HG02870 (cell line): ENCODE measurements at regions not wholly inside any gene's neighbourhood (a gene's known extent, or its start where the extent isn't known, plus 50 kb on each side); places are given as distances from the start of the nearest gene placed in this dataset.

Source experiments
- ATAC-seq: cut with Tn5 transposase; IDR thresholded peaks from one replicate; pipeline ENCODE4 v1.9.1; 2021; ENCODE audit warnings: mild to moderate bottlenecking, moderate library complexity; ENCODE audit not compliant: unreplicated experiment

DNA sequence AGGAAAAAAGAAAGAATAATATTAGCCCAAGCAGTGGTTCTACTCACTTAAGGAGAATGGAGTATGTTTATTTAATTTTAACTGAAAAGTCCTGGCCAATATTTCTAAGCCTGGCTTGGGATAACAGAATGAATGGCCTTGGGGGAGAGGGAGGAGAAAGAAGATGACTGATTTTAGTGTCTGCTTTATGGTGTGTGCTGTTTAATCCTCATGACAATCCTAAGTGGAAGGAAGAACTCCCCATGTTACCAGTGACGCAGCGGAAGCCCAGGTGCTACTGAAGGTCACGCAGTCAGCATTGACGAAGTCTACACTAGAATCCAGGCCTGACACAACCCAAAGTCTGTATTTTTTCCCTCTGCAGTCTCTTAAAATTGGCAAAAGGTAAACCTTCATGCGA, 50.5 kb downstream of the PALM2AKAP2 start:
- ATAC-seq = no peak

DNA sequence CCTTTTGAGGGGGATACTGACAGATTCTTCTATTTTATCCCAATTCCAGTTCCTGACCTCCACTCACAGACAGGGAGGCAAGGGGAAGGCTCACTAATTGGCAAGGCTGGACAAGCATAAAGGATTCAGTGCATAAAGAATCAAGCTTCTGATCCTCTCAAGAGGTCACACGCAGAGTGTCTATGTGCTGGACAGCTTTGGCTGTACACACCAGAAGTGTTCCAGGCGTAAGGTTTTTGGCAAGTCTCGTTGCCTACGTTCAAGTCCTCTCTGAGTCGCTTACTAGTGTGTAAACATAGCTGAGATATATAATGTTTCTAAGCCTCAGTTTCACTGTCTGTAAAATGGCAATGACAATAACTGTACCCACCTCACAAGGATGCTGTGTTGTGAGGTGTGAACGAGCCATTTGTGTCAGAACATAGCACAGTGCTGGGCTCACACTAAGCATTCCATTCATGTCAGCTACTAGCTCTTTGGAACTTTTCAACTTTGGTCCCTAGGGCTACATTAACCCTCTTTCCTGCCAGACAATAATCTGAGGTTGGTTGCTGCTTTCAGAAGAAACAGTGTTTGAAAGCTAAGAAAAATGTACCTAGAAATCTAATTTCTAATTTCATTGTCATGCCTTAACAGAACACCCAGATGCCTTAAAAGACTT, 52.1 kb downstream of the PALM2AKAP2 start:
- no peak for ATAC-seq

DNA sequence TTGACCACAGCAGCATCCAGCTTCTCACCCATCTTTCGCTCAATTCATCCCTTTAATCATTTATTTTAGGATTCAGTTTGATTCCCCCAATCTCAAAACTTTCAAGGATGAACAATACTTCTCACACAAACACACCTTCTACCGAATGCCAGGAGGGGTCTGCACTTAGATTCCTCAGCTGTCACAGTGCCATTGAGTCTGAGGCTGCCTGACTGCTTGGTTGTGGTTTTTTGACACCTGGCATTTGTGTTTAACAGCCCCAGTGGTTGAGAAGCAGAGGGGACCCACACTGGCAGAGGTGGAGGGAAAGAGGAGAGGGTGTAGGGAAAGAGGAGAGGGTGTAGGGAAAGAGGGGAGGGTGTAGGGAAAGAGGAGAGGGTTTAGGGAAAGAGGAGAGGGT, 54.9 kb downstream of the PALM2AKAP2 start:
- ATAC-seq = no peak

- no peak for ATAC-seq
Measured at GRCh38 chr9:109843641-109844040, 63.6 kb downstream of the PALM2AKAP2 start.

GRCh38 chr9:109845226-109845625, 65.2 kb downstream of the PALM2AKAP2 start:
- ATAC-seq = no peak

DNA sequence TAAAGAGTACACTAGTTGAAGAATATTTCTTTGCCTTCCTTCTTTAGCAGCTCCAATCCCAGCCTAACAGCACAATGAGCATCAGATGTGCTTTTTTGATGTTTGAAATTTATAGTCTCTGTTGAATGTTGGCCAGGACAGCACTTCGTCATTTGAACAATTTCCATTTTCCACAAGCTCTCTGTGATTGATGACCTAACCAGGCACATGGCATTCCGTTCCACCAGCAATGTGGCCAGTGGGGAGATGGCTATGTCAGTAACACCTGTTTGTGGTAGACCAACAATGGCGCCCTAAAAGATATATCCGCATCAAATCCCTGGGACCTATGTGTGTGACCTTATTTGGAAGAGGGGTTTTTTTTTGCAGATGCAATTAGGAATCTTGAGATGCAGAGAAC, 66.8 kb downstream of the PALM2AKAP2 start:
- ATAC-seq = no peak

GRCh38 chr9:109852556-109852955, 72.6 kb downstream of the PALM2AKAP2 start:
- ATAC-seq = no peak

GRCh38 chr9:109855540-109855939, 75.5 kb downstream of the PALM2AKAP2 start:
- ATAC-seq = no peak

DNA sequence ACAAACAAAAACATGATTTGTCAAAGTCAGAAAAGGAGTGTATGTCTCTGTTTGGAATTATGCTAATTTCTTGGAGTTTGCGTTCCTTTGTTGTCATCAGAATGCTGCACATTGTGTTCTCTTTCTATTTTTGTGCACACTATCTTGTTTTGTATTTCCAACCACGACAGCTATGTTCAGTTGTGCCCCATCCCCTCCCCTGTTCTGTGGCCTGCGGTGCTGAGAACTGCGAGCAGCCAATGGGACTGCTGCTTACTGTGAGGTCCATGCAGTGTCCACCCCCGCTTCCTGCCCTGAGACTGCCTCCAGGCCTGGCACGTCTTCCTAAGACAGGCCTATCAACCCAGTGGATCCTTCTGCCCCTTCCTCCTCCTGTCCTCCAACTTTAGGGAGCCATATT, 76.8 kb downstream of the PALM2AKAP2 start:
- no peak for ATAC-seq

- ATAC-seq = no peak
Measured at GRCh38 chr9:109857336-109857735, 77.3 kb downstream of the PALM2AKAP2 start.

GRCh38 chr9:109859447-109859846, 79.4 kb downstream of the PALM2AKAP2 start:
- ATAC-seq = no peak

- no peak for ATAC-seq
Measured at GRCh38 chr9:109860521-109860920, 80.5 kb downstream of the PALM2AKAP2 start.

DNA sequence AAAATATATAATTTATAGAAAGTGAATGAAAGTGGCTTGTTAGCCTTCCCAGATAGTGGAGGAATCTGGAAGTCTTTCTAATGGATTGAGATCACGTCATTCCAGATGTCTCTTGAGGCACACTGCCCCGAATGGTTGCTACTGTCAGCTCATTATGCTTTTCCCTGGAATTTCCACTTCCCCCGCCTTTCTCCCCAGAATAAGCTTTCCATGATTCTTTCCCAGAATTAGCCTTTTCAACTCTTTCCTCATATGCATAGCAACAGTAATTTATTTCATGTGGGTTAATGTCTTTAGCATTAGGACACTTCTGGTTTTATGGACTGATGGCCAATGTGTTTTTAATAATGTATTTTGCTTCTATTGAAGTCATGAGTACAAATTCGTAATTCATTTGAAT, 81.5 kb downstream of the PALM2AKAP2 start:
- no peak for ATAC-seq

- ATAC-seq = no peak
Measured at GRCh38 chr9:109861918-109862317, 81.9 kb downstream of the PALM2AKAP2 start.

DNA sequence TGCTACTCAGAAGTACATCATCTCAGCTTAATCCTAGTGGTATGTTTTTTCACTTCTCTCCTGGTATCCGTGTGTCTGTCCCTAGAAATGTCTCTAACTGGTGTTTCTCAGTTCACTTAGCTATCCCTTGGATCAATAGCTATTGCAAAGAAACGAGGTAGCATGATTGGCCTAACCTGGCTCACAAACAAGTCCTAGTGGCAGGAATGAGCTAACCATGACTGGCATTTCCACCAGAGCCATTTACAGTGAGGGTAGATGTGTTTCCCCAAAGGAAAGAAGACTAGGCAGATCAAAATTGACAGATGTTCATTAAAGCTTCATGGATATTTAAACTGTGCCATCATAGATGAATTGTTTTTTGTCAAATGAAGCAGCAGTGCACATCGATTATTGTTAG, 82.5 kb downstream of the PALM2AKAP2 start:
- ATAC-seq = no peak

- no peak for ATAC-seq
Measured at GRCh38 chr9:109863961-109864360, 84.0 kb downstream of the PALM2AKAP2 start.

DNA sequence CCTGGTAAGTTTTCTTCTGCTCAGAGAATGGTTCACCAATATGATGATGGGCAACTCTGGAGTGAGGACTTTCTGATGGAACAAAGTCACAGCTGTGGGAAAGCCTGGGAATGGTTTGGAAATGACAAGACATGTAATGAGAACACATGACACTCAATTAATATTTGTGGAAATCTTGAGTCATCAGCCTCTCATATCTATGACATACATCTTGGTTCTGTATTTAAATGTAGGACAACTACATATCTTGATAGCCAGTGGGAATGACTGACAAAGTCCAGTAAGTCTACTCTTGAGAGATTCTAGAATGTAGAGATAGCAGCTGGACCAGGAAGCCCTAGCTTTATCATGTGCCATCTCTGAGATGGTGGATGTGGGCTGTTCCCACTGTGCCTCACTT, 85.5 kb downstream of the PALM2AKAP2 start:
- ATAC-seq = no peak

GRCh38 chr9:109868207-109868606, 88.2 kb downstream of the PALM2AKAP2 start:
- ATAC-seq = no peak

DNA sequence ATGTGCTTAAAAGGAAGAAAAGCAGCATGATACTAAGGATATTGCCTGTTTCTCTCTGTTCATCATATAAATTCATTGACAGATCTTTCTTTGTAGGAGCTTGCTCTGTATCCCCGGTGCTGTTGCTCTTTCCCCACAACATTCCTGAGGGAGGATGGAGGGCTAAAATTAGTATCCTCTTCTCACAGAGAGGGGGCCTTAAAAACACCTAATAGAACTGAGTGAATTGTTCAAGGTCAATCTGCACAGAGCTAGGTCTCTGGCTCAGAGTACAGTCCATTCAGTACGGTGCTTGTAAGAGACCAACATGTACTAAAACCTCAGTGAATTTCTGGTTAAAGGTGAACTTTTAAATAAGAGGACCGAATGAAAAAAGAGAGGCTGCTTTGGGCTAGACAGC, 88.7 kb downstream of the PALM2AKAP2 start:
- no peak for ATAC-seq

DNA sequence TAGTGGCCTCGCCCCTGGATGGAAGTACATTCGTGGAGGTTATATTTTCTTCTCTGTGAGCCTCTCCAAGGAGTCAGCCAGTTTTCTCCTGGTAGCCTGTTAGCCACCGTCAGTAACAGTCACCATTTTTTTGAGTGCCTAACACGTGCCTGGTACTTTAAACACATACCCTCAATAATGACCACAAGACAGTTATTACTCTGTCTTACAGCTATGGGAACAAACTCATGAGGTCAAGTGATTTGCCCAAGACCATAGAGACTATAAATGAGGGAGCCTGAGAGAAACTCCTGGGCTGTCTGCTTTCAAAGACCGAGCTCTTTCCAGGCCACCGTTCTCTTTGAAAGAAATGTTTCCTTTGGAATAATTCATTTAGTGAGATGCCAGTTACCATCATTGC, 90.4 kb downstream of the PALM2AKAP2 start:
- ATAC-seq = no peak

GRCh38 chr9:109872901-109873300, 92.9 kb downstream of the PALM2AKAP2 start:
- no peak for ATAC-seq

DNA sequence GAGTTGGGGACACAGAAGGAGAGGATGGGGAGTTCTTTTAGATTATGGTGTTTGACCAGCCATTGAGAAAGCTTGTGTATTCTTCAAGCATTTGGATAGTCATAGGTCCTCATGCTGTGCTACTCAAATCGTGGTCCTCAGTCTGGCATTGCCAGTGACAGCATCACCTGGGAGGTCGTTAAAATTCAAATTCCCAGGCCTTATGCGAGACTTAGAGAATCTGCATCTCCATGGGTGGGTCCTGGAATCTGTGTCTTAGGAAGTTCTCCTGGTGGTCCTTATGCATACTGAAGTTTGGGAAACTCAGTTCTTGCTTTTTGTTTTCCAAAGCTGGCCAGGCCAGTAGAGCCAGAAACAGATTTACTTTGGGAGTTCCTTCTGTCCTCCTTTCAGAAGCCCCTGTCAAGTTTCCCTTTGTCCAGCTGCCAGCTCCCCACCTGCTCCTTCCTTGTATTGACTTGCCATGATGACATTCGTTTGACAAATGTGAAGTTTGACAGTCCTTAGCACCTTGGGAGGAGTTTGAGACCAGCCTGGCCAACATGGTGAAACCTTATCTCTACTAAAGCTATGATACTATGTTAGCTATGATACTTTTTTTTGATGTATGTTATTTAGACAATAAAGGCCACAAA, 95.6 kb downstream of the PALM2AKAP2 start:
- no peak for ATAC-seq
